ENCODE measurements at regions not wholly inside any gene's neighbourhood (a gene's known extent, or its start where the extent isn't known, plus 50 kb on each side); places are given as distances from the start of the nearest gene placed in this dataset.

- no peak overlapping the region for H3K4me3 ChIP-seq (ENCODE audit: low read length)
- no peak overlapping the region for H3K4me2 ChIP-seq (ENCODE audit: low read length)
- no peaks in the 10 kb centered on the region for H3K79me2 ChIP-seq (ENCODE audit: low read length)
- no peaks in the 10 kb centered on the region for H3K36me3 ChIP-seq (replicated peaks; ENCODE audit: low read depth, low read length)
- no peak overlapping the region for H3K9ac ChIP-seq (ENCODE audit: low read length)
- no peak overlapping the region for H3K27ac ChIP-seq (ENCODE audit: low read length)
- H4K20me1 ChIP-seq (ENCODE audit: insufficient read depth, low read length): no peaks in the 10 kb centered on the region
- no peak overlapping the region for H2AFZ ChIP-seq (ENCODE audit: low read depth, low read length)
- peaks cover 36% of the 10 kb centered on the region for H3K27me3 ChIP-seq (ENCODE audit: low read depth, low read length)
- TF ChIP-seq EZH2phosphoT487 (IDR thresholded peaks at IDR 0.05; ENCODE audit: low read depth) (no peak), CTCF (IDR thresholded peaks at IDR 0.05; ENCODE audit: low read depth, low read length) (no peak)
- H3K9me3 ChIP-seq (ENCODE audit: insufficient read depth, low read length): no peaks in the 10 kb centered on the region
- no peaks in the 10 kb centered on the region for H3K4me1 ChIP-seq (ENCODE audit: low read length)
Observed at GRCh38 chr19:29364224-29364726, 151.3 kb upstream of the UQCRFS1 start.

GRCh38 chr19:29364999-29365398 is 152.0 kb upstream of the UQCRFS1 start:
- no peak overlapping the region for H3K27ac ChIP-seq (ENCODE audit: low read length)
- TF ChIP-seq CTCF (IDR thresholded peaks at IDR 0.05; ENCODE audit: low read depth, low read length) (no peak), EZH2phosphoT487 (IDR thresholded peaks at IDR 0.05; ENCODE audit: low read depth) (no peak)
- no peak overlapping the region for H3K4me2 ChIP-seq (ENCODE audit: low read length)

GRCh38 chr19:29365836-29366417 is 153.0 kb upstream of the UQCRFS1 start:
- Histone ChIP-seq H3K4me3 (ENCODE audit: low read length) (no peak overlapping the region), H3K4me1 (ENCODE audit: low read length) (no peaks in the 10 kb centered on the region), H3K79me2 (ENCODE audit: low read length) (no peaks in the 10 kb centered on the region), H2AFZ (ENCODE audit: low read depth, low read length) (no peak overlapping the region), H3K4me2 (ENCODE audit: low read length) (no peak overlapping the region), H3K27me3 (ENCODE audit: low read depth, low read length) (peaks cover 37% of the 10 kb centered on the region), H3K9ac (ENCODE audit: low read length) (no peak overlapping the region), H3K36me3 (replicated peaks; ENCODE audit: low read depth, low read length) (no peaks in the 10 kb centered on the region), H3K9me3 (ENCODE audit: insufficient read depth, low read length) (no peaks in the 10 kb centered on the region), H3K27ac (ENCODE audit: low read length) (no peak overlapping the region), H4K20me1 (ENCODE audit: insufficient read depth, low read length) (no peaks in the 10 kb centered on the region)
- no peak for TF ChIP-seq CTCF (IDR thresholded peaks at IDR 0.05; ENCODE audit: low read depth, low read length)
- TF ChIP-seq EZH2phosphoT487 (IDR thresholded peaks at IDR 0.05; ENCODE audit: low read depth): no peak

More at GRCh38 chr19:29364999-29365398, 152.0 kb upstream of the UQCRFS1 start:
- no peaks in the 10 kb centered on the region for H4K20me1 ChIP-seq (ENCODE audit: insufficient read depth, low read length)
- no peak overlapping the region for H3K4me3 ChIP-seq (ENCODE audit: low read length)
- H2AFZ ChIP-seq (ENCODE audit: low read depth, low read length): no peak overlapping the region
- H3K79me2 ChIP-seq (ENCODE audit: low read length): no peaks in the 10 kb centered on the region
- H3K9me3 ChIP-seq (ENCODE audit: insufficient read depth, low read length): no peaks in the 10 kb centered on the region
- H3K36me3 ChIP-seq (replicated peaks; ENCODE audit: low read depth, low read length): no peaks in the 10 kb centered on the region
- H3K9ac ChIP-seq (ENCODE audit: low read length): no peak overlapping the region
- H3K4me1 ChIP-seq (ENCODE audit: low read length): no peaks in the 10 kb centered on the region
- peaks cover 37% of the 10 kb centered on the region for H3K27me3 ChIP-seq (ENCODE audit: low read depth, low read length)

- H3K9me3 ChIP-seq (ENCODE audit: insufficient read depth, low read length): no peaks in the 10 kb centered on the region
- H3K79me2 ChIP-seq (ENCODE audit: low read length): no peaks in the 10 kb centered on the region
- no peak overlapping the region for H2AFZ ChIP-seq (ENCODE audit: low read depth, low read length)
- no peak overlapping the region for H3K9ac ChIP-seq (ENCODE audit: low read length)
- no peaks in the 10 kb centered on the region for H3K4me1 ChIP-seq (ENCODE audit: low read length)
- H3K4me2 ChIP-seq (ENCODE audit: low read length): no peak overlapping the region
- peaks cover 37% of the 10 kb centered on the region for H3K27me3 ChIP-seq (ENCODE audit: low read depth, low read length)
- H4K20me1 ChIP-seq (ENCODE audit: insufficient read depth, low read length): no peaks in the 10 kb centered on the region
- no peak overlapping the region for H3K27ac ChIP-seq (ENCODE audit: low read length)
- H3K36me3 ChIP-seq (replicated peaks; ENCODE audit: low read depth, low read length): no peaks in the 10 kb centered on the region
- TF ChIP-seq EZH2phosphoT487 (IDR thresholded peaks at IDR 0.05; ENCODE audit: low read depth): no peak
- no peak overlapping the region for H3K4me3 ChIP-seq (ENCODE audit: low read length)
Observed at GRCh38 chr19:29366757-29367156, 153.8 kb upstream of the UQCRFS1 start.
